Uterus (tissue), 3 donors: ENCODE measurements at regions not wholly inside any gene's neighbourhood (a gene's known extent, or its start where the extent isn't known, plus 50 kb on each side); places are given as distances from the start of the nearest gene placed in this dataset.

Experiments
- DNase-seq, 2 donors: peaks; one replicate each; pipeline ENCODE4 v3.0.0-alpha.2; 2019 to 2020
- H3K27ac ChIP-seq, 2 donors: fragments of 200-600 bp; sonication (generic); 1 replicate in 1 of 2; 2 replicates in 1 of 2; pipeline ENCODE4 v1.5.1; 2016 to 2018
- H3K27me3 ChIP-seq, 2 donors: fragments of 200-600 bp; sonication (generic); one replicate each; pipeline ENCODE4 v1.5.1; 2018 to 2019; ENCODE audit warnings: control low read depth in 1 of 2
- H3K36me3 ChIP-seq, 2 donors: fragments of 200-600 bp; sonication (generic); one replicate each; pipeline ENCODE4 v1.5.1; 2019; ENCODE audit warnings: control low read depth in 1 of 2
- H3K4me1 ChIP-seq, 2 donors: fragments of 200-600 bp; sonication (generic); one replicate each; pipeline ENCODE4 v1.5.1; 2018 to 2019; ENCODE audit warnings: control low read depth in 1 of 2
- H3K4me3 ChIP-seq, 2 donors: fragments of 200-600 bp; sonication (generic); 1 replicate in 1 of 2; 2 replicates in 1 of 2; pipeline ENCODE4 v1.5.1; 2018 to 2019; ENCODE audit warnings: mild to moderate bottlenecking in 1 of 2
- H3K9me3 ChIP-seq, 2 donors: fragments of 200-600 bp; sonication (generic); one replicate each; pipeline ENCODE4 v1.5.1; 2019; ENCODE audit warnings: control low read depth in 1 of 2
- CTCF ChIP-seq, 4 experiments: fragments of 200-600 bp in 2 of 4; fragments of 450-650 bp in 2 of 4; sonication (generic) in 2 of 4; IDR thresholded peaks; one replicate each; pipeline ENCODE4 v1.5.1; 2016 to 2019; ENCODE audit warnings: antibody characterized with exemption in 4 of 4, mild to moderate bottlenecking in 2 of 4, moderate library complexity in 1 of 4
- POLR2A ChIP-seq, 2 donors: fragments of 450-650 bp; IDR thresholded peaks; one replicate each; pipeline ENCODE4 v1.6.1; 2016; ENCODE audit warnings: antibody characterized with exemption in 2 of 2, mild to moderate bottlenecking in 1 of 2, moderate library complexity in 1 of 2
- intact Hi-C: fragments of 100-400 bp; cut with DNase I; formaldehyde crosslinking; loops from one replicate; pipeline ENCODE4 v1.15.1; 2023; ENCODE audit warnings: low total_unique reads
- donor health status: DM: yes; HTN: yes; CAD: no.

GRCh38 chr18:68566991-68567390, 147.9 kb downstream of the TMX3 start:
- H3K4me3 ChIP-seq = no peak overlapping the region
- no peaks in the 10 kb centered on the region for H3K27me3 ChIP-seq
- no peak for DNase-seq
- no peaks in the 10 kb centered on the region for H3K36me3 ChIP-seq
- H3K9me3 ChIP-seq = no peaks in the 10 kb centered on the region
- H3K27ac ChIP-seq = no peak overlapping the region
- no peaks in the 10 kb centered on the region for H3K4me1 ChIP-seq
- TF ChIP-seq CTCF (IDR thresholded peaks at IDR 0.05) = no peak
- TF ChIP-seq POLR2A (IDR thresholded peaks at IDR 0.05) = no peak
- intact Hi-C loops = no loop called here

- intact Hi-C loops = no loop called here
- no peak overlapping the region for H3K4me3 ChIP-seq
- no peaks in the 10 kb centered on the region for H3K27me3 ChIP-seq
- H3K9me3 ChIP-seq = no peaks in the 10 kb centered on the region
- TF ChIP-seq POLR2A (IDR thresholded peaks at IDR 0.05) (no peak), CTCF (IDR thresholded peaks at IDR 0.05) (no peak)
- no peaks in the 10 kb centered on the region for H3K4me1 ChIP-seq
- no peak for DNase-seq
- no peak overlapping the region for H3K27ac ChIP-seq
- H3K36me3 ChIP-seq = no peaks in the 10 kb centered on the region
These were observed 149.9 kb downstream of the TMX3 start for GRCh38 chr18:68564961-68565360.

- intact Hi-C loops = no loop called here
- Histone ChIP-seq H3K27me3 (no peaks in the 10 kb centered on the region), H3K9me3 (no peaks in the 10 kb centered on the region), H3K27ac (no peak overlapping the region), H3K4me1 (no peaks in the 10 kb centered on the region), H3K36me3 (no peaks in the 10 kb centered on the region), H3K4me3 (no peak overlapping the region)
- no peak for DNase-seq
- TF ChIP-seq CTCF (IDR thresholded peaks at IDR 0.05) = no peak
- TF ChIP-seq POLR2A (IDR thresholded peaks at IDR 0.05) = no peak
These were observed 150.6 kb downstream of the TMX3 start for GRCh38 chr18:68564351-68564750.

- Histone ChIP-seq H3K9me3 (no peaks in the 10 kb centered on the region), H3K4me3 (no peak overlapping the region), H3K36me3 (no peaks in the 10 kb centered on the region), H3K4me1 (no peaks in the 10 kb centered on the region), H3K27ac (no peak overlapping the region), H3K27me3 (no peaks in the 10 kb centered on the region)
- TF ChIP-seq CTCF (IDR thresholded peaks at IDR 0.05) (no peak), POLR2A (IDR thresholded peaks at IDR 0.05) (no peak)
- no peak for DNase-seq
- intact Hi-C loops = no loop called here
These were observed 154.8 kb downstream of the TMX3 start for GRCh38 chr18:68560128-68560527.

GRCh38 chr18:68557183-68557582, 157.7 kb downstream of the TMX3 start:
- H3K27me3 ChIP-seq = no peaks in the 10 kb centered on the region
- DNase-seq = no peak
- TF ChIP-seq CTCF (IDR thresholded peaks at IDR 0.05) (no peak), POLR2A (IDR thresholded peaks at IDR 0.05) (no peak)
- no peaks in the 10 kb centered on the region for H3K36me3 ChIP-seq
- no peak overlapping the region for H3K27ac ChIP-seq
- intact Hi-C loops = no loop called here
- H3K9me3 ChIP-seq = no peaks in the 10 kb centered on the region
- H3K4me3 ChIP-seq = no peak overlapping the region
- H3K4me1 ChIP-seq = no peaks in the 10 kb centered on the region
